Caki2 (cell line): ENCODE measurements at regions not wholly inside any gene's neighbourhood (a gene's known extent, or its start where the extent isn't known, plus 50 kb on each side); places are given as distances from the start of the nearest gene placed in this dataset.
A peak's percentile ranks its signal among the peaks of the same experiment; 100 is the strongest.
"Not testable (repeated sequence)": the region's sequence is repeated elsewhere in the genome, so short reads cannot be mapped to it uniquely, and the experiment has no call there.

Experiments used
- DNase-seq: peaks from one replicate; pipeline ENCODE4 v3.0.0-alpha.2; 2015; ENCODE audit warnings: low read depth
- in situ Hi-C: cut with HindIII; loops from 2 replicates; pipeline ENCODE4 v1.10.0; 2016; ENCODE audit warnings: low sequenced_read_pairs, low pct_unique_long_range_greater_than_20kb, mixed read lengths

DNA sequence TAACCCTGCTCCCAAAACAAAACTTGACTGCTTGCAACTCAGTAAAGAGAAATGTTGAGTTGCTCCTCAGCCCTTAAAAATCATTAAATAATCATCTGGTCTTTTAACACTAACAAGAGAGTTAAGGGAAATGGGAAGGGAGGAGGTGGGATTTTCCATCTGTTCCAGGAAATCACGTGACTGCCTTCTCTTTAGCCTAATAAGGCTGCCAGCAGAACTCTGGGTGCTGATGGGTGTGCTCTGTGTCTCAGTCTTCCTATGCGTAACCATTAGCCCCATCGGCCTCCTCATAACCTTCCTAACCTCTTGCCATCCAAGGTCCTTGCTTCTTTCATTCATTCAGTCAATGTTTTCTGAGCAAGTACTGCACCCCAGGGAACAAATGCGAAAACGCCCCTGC, 104.6 kb downstream of the ZNF22 start:
- in situ Hi-C loops, DNase-seq: not testable (repeated sequence)

DNA sequence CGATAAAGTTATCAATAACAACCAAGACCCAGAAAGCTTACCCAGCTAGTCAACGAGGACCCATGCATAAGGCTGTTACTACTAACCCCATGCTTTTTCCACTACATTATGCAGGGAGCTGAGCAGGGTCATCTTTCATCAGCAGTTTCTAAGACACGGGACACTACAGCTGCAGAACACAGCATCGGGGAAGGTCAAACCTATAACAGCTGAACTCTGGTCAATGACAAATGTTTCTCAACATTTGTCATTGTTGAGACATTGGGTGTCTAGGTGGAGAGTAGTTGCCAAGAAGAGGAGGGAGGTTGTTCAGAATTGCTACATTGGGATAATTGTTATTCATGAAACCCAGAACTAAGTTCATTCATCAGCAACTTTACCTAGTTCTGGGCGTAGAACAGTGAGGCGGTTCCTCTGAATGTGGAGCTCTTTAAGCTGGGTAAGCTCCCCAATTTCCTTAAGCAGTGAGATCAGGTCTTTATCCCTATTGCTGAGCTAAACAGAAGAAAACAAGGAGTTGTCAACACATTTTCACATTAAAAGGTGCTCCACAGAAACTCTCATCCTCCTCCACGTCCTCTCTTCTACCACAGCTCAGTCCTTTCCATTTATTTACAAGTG, 105.6 kb downstream of the ZNF22 start:
- no peak for DNase-seq
- in situ Hi-C loops = no loop called here

DNA sequence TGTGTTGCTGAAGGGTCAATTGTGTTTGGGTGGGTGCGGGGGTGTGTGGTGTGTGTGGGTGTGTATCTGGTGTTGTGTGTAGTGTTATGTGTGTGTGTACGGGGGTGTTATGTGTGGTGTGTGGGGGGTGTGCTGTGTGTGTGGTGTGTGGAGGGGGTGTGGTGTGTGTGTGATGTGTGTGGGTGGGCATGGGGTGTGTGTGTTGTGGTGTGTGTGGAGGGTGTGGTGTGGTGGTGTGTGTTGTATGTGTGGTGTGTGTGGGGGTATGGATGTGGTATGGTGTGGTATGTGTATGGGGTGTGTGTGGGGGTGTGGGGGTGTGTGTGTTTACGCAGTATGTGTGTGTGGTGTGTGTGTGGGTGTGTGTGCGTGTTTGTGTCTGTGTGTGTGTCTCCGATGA, 110.8 kb downstream of the ZNF22 start:
- in situ Hi-C loops = no loop called here
- DNase-seq = no peak

DNA sequence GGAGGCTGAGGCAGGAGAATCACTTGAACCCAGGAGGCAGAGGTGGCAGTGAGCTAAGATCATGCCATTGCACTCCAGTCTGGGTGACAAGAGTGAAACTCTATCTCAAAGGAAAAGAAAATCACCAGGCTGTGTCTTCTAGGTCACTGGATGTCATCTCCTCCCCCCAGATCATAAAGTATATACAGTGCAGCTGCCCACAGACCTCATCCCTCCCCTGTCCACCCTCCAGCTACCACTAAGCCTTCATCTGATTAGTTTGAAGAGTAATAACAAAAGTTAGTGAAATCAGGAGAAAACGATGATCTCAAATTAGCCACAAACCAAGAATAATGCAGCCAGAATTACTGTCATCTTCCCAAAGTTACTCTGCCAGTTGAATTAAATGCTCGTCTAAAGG, 117.2 kb downstream of the ZNF22 start:
- in situ Hi-C loops, DNase-seq: not testable (repeated sequence)

DNA sequence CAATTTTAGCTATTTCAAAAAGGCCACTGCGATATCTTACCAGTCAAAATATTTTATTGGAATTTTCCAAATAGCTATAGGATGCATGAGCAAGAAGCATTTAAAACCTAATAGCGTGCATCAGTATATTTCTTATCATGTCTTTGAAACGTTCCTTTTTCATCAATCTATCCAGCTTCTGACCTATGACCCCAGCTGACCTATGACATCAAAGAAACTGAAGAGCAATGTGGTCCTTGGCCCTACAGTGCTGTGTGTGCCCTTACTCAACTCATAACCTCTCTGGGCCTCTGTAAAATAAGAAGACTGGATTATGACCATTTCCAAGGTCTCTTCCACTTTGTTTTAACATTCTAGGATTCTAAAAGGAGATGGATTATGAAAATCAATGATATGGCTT, 118.2 kb downstream of the ZNF22 start:
- in situ Hi-C loops = no loop called here
- no peak for DNase-seq

DNA sequence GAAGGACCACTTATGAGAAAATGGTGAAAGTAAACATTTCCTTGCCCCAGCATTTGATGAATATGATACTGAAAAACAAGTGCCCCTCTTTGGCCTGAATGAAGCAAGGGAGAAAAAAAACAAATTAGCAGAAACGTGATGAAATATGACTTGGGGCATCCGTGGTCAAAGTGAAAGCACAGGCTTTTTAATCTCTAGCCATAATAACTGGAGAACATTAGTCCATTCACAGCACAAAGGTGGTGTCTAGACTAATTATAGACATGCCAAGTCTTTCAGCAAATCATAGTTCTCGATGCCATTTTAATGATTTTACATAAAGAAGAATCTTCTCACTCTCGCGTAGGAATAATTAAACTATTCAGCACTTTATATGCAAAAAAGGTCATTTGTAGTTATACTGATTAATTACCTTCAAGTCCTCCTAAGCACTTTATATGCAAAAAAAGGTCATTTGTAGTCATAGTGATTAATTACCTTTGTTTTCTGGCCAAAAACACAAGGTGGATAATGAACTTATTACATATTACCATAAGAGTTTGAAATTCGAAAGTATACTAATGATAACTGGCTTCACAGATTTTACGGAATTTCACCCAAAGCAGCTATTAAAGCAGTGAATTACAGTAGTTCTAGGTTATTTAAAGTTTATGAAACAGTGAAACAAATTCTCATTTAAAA, 121.6 kb downstream of the ZNF22 start:
- in situ Hi-C loops, DNase-seq: not testable (repeated sequence)

DNA sequence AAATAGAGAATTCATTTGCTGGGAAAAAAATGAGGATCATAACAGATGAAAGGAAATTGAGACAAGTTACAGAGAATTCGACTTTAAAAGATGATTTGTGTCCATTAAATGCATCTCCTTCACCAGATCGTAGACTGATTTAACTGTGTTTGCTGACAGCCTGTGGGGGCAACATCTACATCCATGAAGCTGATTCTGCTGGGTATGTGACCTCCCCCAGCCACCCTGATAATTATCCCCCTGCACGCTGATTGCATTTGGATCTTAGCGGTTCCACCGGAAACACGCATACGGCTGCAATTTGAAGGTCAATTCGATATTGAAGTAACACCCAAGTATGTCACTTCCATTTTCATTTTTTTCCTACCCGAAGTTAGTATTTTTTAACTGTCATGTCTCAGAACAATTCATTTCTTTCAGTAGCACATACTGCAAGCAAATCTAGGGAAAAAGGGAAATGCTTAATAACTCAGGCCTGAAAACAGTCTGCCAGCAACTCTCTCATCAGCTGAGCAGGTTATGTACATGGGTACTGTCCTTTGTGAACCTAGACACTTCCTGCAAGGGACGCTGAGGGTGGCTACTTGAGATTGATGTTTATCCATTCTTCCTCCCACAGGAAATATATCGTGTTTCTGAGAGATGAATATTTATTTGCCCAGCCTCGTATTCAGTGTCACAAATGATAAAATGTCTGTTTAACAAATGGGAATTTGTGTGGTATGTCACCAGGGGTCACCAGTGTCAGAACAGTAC, 134.9 kb downstream of the ZNF22 start:
- in situ Hi-C loops = no loop called here
- no peak for DNase-seq

DNA sequence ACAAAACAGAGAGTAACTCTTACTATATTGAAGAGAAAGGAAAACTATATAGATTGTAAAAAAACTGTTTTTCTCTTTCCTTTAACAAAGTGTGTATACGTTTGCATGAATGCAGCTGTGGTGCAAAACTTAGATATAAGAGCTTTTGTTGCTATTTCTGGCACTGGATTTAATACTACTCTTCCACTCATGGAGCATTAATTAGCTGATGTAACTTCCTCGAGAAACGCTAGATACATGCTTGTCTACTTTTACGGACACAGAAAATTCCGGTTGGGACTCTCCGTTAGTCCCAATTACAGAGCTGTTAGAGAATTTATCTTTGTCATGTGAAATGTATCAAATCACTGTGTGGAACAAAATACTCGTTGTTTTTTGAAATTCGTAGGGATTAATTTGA, 135.5 kb downstream of the ZNF22 start:
- in situ Hi-C loops = no loop called here
- DNase-seq = no peak

DNA sequence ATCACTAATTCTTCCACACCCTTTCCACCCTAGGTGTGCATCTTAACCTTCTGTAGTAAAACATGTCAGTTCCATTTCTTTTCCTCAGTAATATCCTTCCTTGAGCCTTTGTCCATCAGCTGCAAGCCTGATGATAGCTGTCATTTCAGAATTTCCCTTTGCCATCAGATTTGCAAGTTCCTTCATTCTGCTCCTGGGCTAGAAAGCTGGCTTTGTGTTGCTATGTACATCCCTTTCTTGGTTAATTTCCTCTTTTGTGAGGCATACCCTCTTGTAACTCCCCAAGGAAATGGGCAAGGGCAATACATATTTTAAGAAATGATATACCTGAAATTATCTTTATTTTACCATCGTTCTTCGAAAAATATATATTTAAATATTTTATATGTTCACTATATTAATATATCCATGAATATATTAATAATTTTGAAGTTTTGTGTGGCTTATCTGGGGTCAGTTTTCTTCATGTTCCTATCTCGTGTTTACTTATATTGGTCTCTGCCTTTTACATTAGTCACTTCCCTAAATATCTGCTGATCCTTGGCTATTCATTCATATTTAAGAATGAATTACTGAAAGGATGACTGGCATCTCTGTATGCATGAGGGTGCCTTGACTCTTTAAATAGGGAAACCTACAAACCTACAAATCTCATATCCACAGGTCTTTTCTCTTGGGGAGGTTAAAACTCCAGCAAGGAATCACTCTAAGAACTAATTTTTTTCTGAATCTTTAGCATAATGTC, 143.8 kb downstream of the ZNF22 start:
- in situ Hi-C loops = no loop called here
- DNase-seq = no peak

DNA sequence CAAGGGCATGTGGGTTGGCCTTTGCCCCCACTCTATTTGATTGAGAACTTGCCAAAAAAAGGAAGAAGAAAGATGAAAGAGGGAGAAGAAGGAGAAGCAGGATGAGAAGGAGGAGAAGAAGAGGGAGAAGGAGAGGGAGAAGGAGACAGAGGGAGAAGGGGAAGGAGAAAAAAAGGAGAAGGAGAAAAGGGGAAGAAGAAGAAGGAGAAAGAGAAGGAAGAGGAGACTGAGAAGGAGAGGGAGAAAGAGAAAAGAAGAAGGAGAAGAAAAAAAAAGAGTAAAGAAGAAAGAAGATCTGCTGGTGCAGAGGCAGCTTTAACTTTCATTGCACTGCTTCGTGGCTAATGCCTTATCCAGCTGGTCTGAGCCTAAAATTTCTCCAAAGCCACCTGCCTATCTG, 144.4 kb downstream of the ZNF22 start:
- DNase-seq, in situ Hi-C loops: not testable (repeated sequence)

DNA sequence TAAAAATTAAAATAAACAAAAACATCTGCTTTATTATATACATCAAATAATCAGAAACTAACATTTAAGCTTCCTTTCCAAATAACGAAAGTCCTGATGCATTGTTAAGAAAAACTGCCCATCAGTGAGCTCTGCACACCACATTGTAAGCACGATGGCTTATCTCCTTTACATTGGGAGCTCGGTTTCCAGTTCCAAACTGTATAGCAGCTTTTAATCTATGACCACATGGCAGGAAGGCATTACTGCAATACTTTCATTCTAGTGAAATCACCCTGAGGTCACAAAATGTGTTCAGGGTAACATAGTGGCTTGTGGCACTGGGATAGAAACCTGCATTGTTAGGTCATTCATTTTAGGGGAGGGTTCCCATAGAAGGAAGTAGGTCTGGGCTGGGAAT, 146.3 kb downstream of the ZNF22 start:
- in situ Hi-C loops = no loop called here
- DNase-seq = no peak

DNA sequence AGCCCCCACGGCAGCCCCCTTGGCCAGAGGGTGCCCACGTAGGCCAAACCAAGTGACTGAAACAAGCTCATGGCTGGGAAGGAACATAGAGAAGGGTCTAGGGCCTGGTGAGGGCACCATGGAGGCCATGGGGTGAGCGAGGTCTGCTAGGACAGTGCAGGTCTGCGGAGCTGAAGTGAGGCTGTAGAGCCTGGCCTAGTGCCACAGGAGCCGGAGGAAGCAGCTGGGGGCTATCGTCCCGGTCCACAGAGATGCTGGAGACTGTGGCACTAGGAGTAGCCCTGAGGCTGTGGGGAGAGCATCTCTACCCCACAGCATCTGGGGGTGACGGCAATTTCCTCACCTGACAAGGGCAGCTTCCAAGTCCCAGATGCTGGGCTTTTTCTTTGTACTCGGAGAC, 150.3 kb downstream of the ZNF22 start:
- in situ Hi-C loops = no loop called here
- no peak for DNase-seq

DNA sequence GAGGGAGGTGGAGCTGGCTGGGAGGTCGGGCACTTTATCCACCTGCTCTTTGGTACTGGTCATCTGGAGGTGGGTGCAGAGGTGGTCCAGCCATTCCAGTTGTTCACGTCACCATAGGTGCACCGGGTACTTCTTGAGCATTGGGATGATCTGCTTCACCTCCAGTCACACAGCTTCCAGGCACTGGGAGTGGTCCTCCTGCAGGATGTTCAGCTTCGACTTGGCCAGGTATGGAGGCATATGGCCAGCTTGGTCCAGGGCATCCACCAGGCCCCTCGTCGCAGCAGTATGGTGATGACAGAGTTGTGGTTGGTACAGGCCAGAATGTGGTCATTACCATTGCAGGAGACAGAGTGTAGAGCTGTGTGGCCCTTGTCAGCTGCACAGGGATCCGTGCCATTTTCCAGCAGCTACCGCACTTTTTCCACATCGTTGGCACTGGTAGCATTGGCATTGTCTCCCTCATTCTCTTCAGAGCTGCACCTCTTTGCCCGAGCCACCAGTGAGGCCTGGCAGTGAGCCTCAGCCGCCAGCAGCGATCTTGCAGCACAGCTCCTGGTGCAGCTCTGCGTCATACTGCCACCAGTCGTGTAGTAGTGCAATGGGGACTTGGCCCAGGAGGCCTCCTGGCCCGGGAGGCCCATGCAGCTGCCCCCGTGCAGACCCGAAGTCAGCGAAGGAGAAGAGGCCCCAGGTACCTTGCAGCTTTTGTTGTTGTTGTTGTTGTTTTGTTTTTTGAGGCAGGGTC, 150.9 kb downstream of the ZNF22 start:
- in situ Hi-C loops = no loop called here
- no peak for DNase-seq

DNA sequence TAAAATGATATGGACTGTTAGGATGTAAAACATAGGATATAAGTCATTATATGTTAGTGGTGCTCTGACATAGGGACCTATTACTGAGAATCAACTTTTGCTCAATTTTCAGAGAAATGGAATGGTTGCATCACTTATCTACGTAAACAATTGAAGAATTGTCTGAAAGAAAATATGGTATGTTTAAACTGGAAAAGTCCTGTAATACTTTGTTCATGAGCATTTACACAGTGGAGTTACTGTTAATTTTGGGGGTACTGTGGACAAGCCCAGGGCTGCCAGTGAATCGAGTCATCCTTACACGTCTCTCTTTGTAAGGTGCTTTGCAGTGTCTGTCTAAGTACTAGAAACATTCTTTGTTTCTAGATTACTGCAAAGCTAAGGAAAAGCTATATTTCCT, 152.0 kb downstream of the ZNF22 start:
- no peak for DNase-seq
- in situ Hi-C loops = no loop called here

DNA sequence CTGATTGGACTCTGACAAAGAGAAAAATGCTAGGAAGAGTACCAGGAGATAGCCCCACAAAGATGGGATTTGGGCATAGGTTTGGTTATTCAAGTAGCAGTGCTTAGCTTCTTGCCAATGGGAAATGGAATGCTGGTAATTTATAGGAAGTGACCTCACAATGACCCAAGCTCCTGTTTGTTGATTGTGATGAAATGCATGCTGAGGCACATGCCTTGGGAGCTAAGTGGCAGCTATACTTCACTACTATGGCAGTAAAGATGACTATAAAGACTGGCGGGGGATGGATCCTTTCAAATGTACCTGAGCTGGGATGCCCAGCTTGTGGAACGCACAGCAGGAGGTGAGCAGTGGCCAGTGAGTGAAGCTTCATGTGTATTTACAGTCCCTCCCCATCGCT, 153.8 kb downstream of the ZNF22 start:
- DNase-seq = no peak
- in situ Hi-C loops = no loop called here

DNA sequence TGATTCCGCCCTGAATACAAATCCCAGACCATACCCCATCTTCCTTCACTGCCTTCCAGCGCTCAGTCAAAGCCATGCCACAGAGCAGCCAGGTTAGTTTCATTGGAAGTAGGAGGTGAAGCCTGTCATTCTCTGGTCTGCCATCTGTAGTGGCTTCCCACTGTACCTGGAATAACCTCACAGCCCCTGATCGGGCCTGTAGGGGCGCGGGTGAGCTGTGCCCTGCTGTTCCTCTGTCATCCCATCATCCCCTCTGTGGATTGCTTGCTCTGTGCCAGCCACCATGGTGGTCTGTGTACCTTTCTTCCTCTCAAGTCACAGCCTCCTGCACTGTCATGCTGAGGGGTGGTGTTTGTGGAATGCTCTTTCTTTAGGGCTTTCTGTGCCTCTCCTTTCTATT, 155.1 kb downstream of the ZNF22 start:
- no peak for DNase-seq
- in situ Hi-C loops = no loop called here

DNA sequence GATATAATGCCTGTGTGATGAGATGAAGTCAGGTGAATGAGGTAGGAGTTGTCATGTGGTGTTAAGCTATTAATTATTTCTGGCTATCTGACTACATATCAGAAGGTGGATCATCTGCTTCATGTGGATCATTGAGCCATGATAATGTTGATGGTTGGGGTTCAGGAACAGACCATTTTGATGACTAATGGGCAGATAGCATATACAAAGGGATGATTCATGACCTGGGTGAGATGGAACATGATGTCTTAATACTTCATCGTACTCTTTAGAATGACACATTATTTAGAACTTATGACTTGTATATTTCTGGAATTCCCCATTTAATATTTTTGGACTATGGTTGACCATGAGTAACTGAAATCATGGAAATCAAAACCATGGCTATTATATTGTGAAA, 155.1 kb downstream of the OR13A1 start:
- DNase-seq = peak; percentile 68
- in situ Hi-C loops = no loop called here

DNA sequence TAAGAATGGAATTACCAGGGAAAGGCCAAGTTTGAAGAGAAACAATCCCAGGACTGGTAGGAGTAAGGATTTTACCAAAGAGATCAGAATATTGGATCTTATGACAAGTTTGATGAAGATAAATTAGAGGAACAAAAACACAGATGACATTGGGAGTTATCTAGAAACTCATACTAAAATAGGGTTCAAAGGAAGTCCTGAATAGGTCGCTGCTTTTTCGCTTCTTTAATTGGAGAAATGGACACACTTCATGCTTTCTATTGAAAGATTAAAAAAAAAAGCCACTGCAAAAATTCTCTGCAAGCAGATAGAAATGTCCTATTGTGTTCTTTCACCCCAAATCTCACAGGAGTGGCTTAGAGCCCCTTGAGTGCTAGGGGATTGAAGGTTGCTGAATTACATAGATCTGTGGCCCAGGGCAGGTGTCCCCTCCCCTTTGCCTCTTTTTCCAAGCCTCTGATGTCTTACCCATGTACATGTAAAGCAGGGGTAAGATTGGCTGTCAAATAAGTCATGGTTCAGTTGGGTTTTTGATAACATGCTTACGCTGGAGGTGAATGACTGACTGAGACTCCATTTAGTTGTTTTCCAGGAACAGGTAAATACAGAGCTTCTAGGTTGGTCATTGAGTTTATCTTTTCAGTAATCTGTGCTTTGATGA, 152.0 kb downstream of the OR13A1 start:
- no peak for DNase-seq
- in situ Hi-C loops = no loop called here
